HepG2 (cell line): ENCODE measurements at regions not wholly inside any gene's neighbourhood (a gene's known extent, or its start where the extent isn't known, plus 50 kb on each side); places are given as distances from the start of the nearest gene placed in this dataset.

Experiments
- ATM ChIP-seq: fragments of 450-650 bp; IDR thresholded peaks from 2 replicates; pipeline ENCODE4 v1.7.1; 2017; ENCODE audit warnings: mild to moderate bottlenecking, borderline replicate concordance
- FOXO1 ChIP-seq: sonication (generic); formaldehyde crosslinking; IDR thresholded peaks from 2 replicates; pipeline ENCODE4 v1.4.0; 2020; ENCODE audit warnings: missing genetic modification reagents
- GATAD2A ChIP-seq: IDR thresholded peaks from 2 replicates; pipeline ENCODE4 v1.6.1; 2016
- HOXA3 ChIP-seq: sonication (generic); formaldehyde crosslinking; IDR thresholded peaks from 2 replicates; pipeline ENCODE4 v1.5.0; 2020; ENCODE audit warnings: missing genetic modification reagents
- KDM2A ChIP-seq: sonication (generic); formaldehyde crosslinking; IDR thresholded peaks from 2 replicates; pipeline ENCODE4 v1.4.0; 2020; ENCODE audit warnings: low read depth, missing genetic modification reagents, borderline replicate concordance
- NFYB ChIP-seq: sonication (generic); formaldehyde crosslinking; IDR thresholded peaks from 2 replicates; pipeline ENCODE4 v1.4.0; 2020; ENCODE audit warnings: missing genetic modification reagents
- ZNF142 ChIP-seq: sonication (generic); formaldehyde crosslinking; IDR thresholded peaks from 2 replicates; pipeline ENCODE4 v1.4.0; 2020; ENCODE audit warnings: missing genetic modification reagents
- TF ChIP-seq, protein P1 (sequence below): conservative IDR thresholded peaks from 2 replicates; pipeline ENCODE4 v1.6.1; 2018; ENCODE audit warnings: missing genetic modification reagents
- TF ChIP-seq, protein P2 (sequence below): sonication (generic); formaldehyde crosslinking; IDR thresholded peaks from 2 replicates; pipeline ENCODE4 v1.5.1; 2020; ENCODE audit warnings: mild to moderate bottlenecking, missing genetic modification reagents, moderate library complexity
- TF ChIP-seq, protein P3 (sequence below): sonication (generic); formaldehyde crosslinking; conservative IDR thresholded peaks from 2 replicates; pipeline ENCODE4 v1.8.1; 2023; ENCODE audit warnings: missing genetic modification reagents

GRCh38 chr4:42720533-42720932 is 63.6 kb upstream of the ATP8A1 start (continued):
- TF ChIP-seq, protein P1, sequence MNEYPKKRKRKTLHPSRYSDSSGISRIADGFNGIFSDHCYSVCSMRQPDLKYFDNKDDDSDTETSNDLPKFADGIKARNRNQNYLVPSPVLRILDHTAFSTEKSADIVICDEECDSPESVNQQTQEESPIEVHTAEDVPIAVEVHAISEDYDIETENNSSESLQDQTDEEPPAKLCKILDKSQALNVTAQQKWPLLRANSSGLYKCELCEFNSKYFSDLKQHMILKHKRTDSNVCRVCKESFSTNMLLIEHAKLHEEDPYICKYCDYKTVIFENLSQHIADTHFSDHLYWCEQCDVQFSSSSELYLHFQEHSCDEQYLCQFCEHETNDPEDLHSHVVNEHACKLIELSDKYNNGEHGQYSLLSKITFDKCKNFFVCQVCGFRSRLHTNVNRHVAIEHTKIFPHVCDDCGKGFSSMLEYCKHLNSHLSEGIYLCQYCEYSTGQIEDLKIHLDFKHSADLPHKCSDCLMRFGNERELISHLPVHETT (CRISPR knock-in tag): no peak
- TF ChIP-seq HOXA3: no peak
- TF ChIP-seq, protein P2, sequence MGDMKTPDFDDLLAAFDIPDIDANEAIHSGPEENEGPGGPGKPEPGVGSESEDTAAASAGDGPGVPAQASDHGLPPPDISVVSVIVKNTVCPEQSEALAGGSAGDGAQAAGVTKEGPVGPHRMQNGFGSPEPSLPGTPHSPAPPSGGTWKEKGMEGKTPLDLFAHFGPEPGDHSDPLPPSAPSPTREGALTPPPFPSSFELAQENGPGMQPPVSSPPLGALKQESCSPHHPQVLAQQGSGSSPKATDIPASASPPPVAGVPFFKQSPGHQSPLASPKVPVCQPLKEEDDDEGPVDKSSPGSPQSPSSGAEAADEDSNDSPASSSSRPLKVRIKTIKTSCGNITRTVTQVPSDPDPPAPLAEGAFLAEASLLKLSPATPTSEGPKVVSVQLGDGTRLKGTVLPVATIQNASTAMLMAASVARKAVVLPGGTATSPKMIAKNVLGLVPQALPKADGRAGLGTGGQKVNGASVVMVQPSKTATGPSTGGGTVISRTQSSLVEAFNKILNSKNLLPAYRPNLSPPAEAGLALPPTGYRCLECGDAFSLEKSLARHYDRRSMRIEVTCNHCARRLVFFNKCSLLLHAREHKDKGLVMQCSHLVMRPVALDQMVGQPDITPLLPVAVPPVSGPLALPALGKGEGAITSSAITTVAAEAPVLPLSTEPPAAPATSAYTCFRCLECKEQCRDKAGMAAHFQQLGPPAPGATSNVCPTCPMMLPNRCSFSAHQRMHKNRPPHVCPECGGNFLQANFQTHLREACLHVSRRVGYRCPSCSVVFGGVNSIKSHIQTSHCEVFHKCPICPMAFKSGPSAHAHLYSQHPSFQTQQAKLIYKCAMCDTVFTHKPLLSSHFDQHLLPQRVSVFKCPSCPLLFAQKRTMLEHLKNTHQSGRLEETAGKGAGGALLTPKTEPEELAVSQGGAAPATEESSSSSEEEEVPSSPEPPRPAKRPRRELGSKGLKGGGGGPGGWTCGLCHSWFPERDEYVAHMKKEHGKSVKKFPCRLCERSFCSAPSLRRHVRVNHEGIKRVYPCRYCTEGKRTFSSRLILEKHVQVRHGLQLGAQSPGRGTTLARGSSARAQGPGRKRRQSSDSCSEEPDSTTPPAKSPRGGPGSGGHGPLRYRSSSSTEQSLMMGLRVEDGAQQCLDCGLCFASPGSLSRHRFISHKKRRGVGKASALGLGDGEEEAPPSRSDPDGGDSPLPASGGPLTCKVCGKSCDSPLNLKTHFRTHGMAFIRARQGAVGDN: no peak
- no peak for TF ChIP-seq GATAD2A (CRISPR knock-in tag)
- no peak for TF ChIP-seq ATM
- TF ChIP-seq ZNF142: no peak
- TF ChIP-seq KDM2A (CRISPR knock-in tag): no peak
- TF ChIP-seq NFYB (CRISPR knock-in tag): no peak
- TF ChIP-seq, protein P3, sequence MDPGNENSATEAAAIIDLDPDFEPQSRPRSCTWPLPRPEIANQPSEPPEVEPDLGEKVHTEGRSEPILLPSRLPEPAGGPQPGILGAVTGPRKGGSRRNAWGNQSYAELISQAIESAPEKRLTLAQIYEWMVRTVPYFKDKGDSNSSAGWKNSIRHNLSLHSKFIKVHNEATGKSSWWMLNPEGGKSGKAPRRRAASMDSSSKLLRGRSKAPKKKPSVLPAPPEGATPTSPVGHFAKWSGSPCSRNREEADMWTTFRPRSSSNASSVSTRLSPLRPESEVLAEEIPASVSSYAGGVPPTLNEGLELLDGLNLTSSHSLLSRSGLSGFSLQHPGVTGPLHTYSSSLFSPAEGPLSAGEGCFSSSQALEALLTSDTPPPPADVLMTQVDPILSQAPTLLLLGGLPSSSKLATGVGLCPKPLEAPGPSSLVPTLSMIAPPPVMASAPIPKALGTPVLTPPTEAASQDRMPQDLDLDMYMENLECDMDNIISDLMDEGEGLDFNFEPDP: no peak
- TF ChIP-seq FOXO1 (CRISPR knock-in tag): no peak
